GM19455 (cell line): ENCODE measurements at regions not wholly inside any gene's neighbourhood (a gene's known extent, or its start where the extent isn't known, plus 50 kb on each side); places are given as distances from the start of the nearest gene placed in this dataset.
"Not testable (repeated sequence)": the region's sequence is repeated elsewhere in the genome, so short reads cannot be mapped to it uniquely, and the experiment has no call there.

Experiments used
- ATAC-seq: cut with Tn5 transposase; IDR thresholded peaks from one replicate; pipeline ENCODE4 v1.9.1; 2021; ENCODE audit not compliant: unreplicated experiment

GRCh38 chr2:215833531-215834162 is 179.7 kb downstream of the MREG start:
- ATAC-seq, result no peak

GRCh38 chr2:215832791-215833190 is 180.6 kb downstream of the MREG start:
- ATAC-seq, result no peak

DNA sequence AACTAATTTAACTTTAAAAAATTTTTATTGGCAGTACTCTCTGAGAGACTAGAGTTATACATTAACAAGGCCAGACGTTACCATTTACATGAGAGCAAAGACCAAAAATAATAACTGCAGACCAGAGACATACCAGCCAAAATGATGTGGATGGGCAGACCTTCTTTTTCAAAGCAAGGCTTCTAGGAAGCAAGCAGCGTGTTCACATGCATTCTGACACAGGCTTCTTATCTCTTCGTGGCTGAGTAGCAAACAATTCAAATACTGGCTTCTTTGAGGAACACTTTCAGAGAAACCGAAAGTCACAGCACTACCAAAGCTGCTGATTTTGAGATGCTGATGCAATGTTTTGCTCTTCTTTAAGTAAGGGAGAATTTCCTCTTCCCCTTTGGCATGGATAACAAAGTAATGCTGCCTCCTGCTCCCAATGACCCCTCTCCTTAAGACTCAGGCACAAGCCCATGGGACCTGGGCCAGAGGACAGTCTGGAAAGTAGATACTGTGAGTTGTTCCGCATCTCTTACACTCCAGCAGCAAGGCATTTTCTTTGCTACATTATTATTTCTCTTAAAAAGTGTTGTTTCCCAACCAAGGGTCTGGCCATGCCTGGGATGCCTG is 181.9 kb downstream of the MREG start:
- ATAC-seq, result peak; percentile 82

- no peak for ATAC-seq
These were observed 183.0 kb downstream of the MREG start for GRCh38 chr2:215830304-215830703.

DNA sequence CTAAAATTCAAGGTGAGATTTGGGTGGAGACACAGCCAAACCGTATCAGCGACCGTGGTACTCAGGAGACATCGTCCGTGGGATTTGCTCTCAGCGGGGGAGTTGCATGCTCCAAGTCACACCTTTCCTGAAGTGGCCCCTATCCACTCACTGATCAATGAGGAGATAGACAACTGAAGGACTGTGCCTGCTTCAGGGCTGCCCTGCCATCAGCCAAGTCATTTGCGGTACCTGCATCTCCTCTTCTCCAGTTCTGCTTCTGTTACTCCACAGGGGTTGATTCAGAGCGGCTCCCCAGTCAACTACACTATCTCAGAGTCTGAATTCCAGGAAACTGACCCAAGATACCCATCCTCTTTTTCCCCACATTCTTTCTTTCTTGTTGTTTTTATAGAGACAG is 184.1 kb downstream of the MREG start:
- no peak for ATAC-seq

DNA sequence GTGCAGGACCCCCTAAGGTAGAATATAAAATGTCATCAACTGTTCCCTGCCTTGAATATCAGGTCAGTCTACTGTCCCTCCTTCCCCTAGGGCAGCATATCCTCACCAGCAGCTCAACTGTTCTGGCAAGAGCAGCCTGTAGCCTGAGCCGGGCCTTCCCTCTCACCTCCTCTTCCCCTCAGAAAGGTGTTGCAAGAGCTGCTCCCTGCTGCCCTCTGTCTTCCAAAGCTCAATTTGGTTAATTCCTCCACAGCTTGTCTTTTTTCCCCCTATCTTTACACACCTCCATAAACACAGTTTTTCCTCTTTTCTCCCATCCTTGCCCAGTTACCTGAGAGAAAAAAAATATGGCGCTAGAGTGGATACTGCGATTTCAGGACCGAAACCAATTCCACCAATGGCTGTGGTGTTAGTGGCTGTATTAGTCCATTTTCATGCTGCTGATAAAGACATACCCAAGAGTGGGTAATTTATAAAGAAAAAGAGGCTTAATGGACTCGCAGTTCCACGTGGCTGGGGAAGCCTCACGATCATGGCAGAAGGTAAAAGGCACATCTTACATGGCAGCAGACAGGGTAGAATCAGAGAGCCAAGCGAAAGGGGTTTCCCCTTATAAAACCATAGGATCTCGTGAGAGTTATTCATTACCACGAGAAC is 184.7 kb downstream of the MREG start:
- peak; percentile 66 for ATAC-seq

DNA sequence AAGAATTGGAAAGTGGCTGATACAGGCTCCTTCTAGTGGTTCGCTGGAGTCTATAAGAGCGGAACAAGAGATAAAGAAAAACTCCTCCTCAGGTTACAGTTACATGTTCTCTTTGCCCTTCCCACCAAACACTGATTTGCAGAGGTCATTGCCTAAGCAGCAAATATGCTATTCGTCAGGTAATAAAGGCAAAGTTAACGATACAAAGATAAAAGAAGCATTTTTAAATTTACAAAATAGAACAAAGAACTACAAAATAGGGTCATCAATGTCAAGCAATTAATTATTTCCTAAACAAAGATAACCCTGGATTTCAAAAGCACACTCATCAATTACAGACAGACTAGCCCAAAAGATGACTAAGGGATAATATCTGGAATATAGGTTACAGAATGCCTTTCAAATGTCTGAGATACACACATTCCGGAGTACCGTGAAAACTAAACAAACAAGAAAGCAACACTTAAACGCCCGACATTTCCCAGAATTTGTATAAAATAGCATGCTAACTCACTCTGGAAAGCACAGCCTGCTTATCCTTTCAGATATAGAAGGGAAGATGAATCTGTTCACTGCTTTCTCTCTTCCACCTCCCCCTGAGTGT is 186.4 kb downstream of the MREG start:
- no peak for ATAC-seq

GRCh38 chr2:215826376-215826775 is 187.0 kb downstream of the MREG start:
- no peak for ATAC-seq

GRCh38 chr2:215825707-215826106 is 187.6 kb downstream of the MREG start:
- ATAC-seq, result no peak

GRCh38 chr2:215821298-215821697 is 192.1 kb downstream of the MREG start:
- not testable (repeated sequence) for ATAC-seq

DNA sequence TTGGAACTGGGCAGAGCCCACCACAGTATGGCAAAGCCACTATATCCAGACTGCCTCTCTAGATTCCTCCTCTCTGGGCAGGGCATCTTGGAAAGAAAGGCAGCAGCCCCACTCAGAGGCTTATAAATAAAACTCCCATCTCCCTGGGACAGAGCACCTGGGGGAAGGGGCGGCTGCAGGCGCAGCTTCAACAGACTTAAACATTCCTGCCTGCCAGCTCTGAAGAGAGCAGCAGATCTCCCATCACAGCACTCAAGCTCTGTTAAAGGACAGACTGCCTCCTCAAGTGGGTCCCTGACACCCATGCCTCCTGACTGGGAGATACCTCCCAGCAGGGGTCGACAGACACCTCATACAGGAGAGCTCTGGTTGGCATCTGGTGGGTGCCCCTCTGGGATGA is 193.6 kb downstream of the MREG start:
- not testable (repeated sequence) for ATAC-seq

DNA sequence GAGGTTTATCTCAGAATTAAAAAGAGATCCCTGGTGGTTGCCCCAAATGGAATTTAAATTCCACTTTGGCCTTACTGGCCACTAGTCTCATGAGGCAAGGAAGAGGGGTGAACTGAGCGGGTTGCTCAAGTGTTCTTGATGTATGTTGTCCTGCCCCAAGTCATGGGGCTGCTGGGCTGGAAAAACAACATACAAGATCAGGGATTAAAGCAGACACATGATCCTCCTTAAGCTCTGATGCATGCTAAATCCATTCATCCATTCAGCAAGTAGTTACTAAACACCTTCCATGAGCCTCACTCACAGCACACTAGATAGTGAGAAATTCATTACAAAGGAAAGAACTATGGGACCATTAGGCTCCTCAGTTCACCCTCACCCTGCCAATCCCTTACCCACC is 196.3 kb downstream of the MREG start:
- no peak for ATAC-seq

DNA sequence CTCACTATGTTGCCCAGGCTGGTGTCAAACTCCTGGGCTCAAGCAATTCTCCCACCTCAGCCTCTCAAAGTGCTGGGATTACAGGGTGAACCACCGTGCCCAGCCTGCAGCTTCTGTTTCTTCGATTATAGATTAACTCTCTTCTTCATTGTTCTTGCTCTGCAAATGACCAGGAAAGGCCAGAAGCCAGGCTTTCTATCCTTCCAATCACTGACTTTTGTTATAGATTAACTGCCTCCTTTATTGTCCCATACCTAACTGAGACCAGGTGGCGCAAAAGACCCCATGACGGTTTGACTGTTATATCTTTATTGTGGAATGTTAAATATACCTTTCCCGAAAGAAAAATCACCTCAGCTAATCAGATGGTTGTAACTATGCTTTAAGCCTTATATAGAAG is 196.9 kb downstream of the MREG start:
- ATAC-seq, result no peak

- ATAC-seq, result no peak
These were observed 197.4 kb downstream of the MREG start for GRCh38 chr2:215815960-215816359.

DNA sequence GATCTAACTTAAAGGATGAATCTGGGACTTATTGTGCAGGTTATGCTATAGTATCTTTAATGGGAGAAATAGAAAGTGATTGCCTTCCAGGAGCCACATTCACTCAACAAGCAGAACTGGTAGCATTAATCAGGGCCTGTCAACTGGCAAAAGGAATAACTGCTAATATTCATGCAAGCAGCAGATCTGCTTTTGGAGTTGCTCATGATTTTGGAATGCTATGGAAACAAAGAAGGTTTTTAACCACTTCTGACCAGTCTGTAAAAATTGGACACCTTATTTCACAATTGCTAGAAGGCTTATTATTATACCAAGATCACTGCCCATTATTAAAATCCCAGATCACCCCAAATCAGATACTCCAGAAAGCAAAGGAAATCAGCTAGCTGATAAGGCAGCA is 200.4 kb downstream of the MREG start:
- no peak for ATAC-seq

- ATAC-seq, result peak; percentile 98
These were observed 201.7 kb downstream of the MREG start for GRCh38 chr2:215811409-215812345.

GRCh38 chr2:215811003-215811402 is 202.3 kb downstream of the MREG start:
- peak; percentile 28 for ATAC-seq

GRCh38 chr2:215808996-215809395 is 204.4 kb downstream of the MREG start:
- ATAC-seq, result no peak

GRCh38 chr2:215808194-215808593 is 205.2 kb downstream of the MREG start:
- no peak for ATAC-seq

DNA sequence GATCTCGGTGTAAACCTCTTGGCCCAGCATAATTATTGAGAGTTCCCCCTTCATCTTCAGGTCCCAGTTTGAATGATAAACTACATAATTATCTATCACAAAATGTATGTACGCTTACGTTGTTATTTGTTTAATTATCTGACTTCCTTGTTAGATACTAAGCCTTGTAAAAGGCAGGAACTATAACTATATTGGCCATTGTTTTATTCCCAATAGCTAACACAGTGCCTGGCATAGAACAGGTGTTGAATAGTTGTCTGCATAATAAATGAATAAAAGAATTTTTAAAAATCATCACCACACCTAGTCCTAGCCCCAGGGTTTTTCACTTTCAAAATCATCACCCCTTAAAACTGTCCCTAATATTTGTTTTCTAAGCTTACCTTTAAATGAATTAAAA is 207.9 kb downstream of the MREG start:
- no peak for ATAC-seq

DNA sequence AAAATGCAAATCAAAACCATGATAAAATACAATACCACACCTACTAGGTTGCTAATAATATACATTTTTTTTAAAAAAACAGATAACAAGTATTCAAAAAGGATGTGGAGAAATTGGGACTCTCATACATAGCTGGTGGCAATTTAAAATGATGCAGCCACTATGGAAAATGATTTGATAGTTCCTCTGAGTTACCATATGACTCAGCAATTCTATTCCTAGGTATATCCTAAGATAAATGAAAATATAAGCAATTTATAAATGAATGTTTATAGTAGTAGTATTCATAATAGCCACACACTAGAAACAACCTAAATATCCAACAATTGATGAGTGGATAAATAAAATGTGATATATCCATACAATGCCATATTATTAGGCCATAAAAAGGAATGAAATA is 210.2 kb downstream of the MREG start:
- ATAC-seq, result no peak
